Mammary epithelial cell (primary cell): ENCODE measurements at regions not wholly inside any gene's neighbourhood (a gene's known extent, or its start where the extent isn't known, plus 50 kb on each side); places are given as distances from the start of the nearest gene placed in this dataset.

Experiments
- EZH2 ChIP-seq: IDR thresholded peaks from 2 replicates; pipeline ENCODE4 v1.6.1; 2012; ENCODE audit warnings: low read length, inconsistent platforms, borderline replicate concordance
- TF ChIP-seq, protein P1 (sequence below), 2 donors: IDR thresholded peaks in 1 of 2; conservative IDR thresholded peaks in 1 of 2; 2 replicates each; pipeline ENCODE4 v1.5.1; 2011 to 2012; ENCODE audit warnings: inconsistent platforms in 2 of 2, low read length in 2 of 2, mild to moderate bottlenecking in 2 of 2, control low read depth in 1 of 2, low read depth in 1 of 2; ENCODE audit not compliant: insufficient read depth in 1 of 2; ENCODE audit errors: extremely low read depth in 1 of 2

DNA sequence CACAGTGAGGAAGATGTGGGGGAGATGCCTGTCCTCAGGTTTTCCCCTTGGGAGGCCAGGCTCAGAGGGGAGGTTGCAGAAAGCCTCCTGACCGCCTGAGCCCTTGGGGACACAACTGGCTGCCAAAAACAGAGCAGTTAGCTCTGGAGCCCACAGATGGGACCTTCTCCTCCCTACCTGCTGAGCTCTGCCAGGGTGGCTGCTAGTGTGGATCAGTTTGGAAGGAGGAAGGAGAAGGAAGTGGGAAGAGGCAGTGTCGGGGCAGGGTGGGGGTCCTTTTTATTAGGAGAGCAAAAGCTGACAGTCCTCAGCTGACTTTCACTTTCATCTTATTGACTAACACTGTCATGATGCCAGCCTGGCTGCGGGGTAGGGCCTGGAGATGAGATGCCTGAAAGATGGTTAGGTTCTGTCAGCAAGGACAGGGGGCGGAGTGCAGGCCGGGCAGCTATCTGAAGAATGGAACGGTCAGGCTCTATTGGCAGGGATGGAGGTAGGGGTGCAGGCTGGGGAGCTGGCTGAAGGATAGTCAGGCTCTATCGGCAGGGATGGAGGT, 188.5 kb upstream of the HDAC4 start:
- TF ChIP-seq, protein P1, sequence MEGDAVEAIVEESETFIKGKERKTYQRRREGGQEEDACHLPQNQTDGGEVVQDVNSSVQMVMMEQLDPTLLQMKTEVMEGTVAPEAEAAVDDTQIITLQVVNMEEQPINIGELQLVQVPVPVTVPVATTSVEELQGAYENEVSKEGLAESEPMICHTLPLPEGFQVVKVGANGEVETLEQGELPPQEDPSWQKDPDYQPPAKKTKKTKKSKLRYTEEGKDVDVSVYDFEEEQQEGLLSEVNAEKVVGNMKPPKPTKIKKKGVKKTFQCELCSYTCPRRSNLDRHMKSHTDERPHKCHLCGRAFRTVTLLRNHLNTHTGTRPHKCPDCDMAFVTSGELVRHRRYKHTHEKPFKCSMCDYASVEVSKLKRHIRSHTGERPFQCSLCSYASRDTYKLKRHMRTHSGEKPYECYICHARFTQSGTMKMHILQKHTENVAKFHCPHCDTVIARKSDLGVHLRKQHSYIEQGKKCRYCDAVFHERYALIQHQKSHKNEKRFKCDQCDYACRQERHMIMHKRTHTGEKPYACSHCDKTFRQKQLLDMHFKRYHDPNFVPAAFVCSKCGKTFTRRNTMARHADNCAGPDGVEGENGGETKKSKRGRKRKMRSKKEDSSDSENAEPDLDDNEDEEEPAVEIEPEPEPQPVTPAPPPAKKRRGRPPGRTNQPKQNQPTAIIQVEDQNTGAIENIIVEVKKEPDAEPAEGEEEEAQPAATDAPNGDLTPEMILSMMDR (conservative IDR thresholded peaks at IDR 0.05 in 1 of 2, IDR thresholded peaks at IDR 0.05 in 1 of 2; ENCODE audit: extremely low read depth in 1 of 2, insufficient read depth in 1 of 2, low read depth in 1 of 2, low read length in 2 of 2) = no peak
- no peak for TF ChIP-seq EZH2
